Heart left ventricle (tissue), 16 donors: ENCODE measurements at regions not wholly inside any gene's neighbourhood (a gene's known extent, or its start where the extent isn't known, plus 50 kb on each side); places are given as distances from the start of the nearest gene placed in this dataset.

ENCODE experiments used
- ATAC-seq, 4 donors: fragments of 200-7000 bp; cut with Tn5 transposase; one replicate each; pipeline ENCODE4 v1.9.1; 2020 to 2022; ENCODE audit warnings: moderate library complexity in 4 of 4, mild to moderate bottlenecking in 3 of 4, moderate number of reproducible peaks in 1 of 4
- DNase-seq, 5 donors: peaks; one replicate each; pipeline ENCODE4 v3.0.0-alpha.2; 2020
- H3K27ac ChIP-seq, 12 donors: fragments of 200-600 bp; sonication (generic) in 4 of 12; one replicate each; pipeline versions ENCODE4 v1.5.0 to v1.8.0; 2016 to 2022; ENCODE audit warnings: mild to moderate bottlenecking in 2 of 12
- H3K27me3 ChIP-seq, 9 donors: fragments of 200-600 bp; sonication (generic) in 2 of 9; one replicate each; pipeline versions ENCODE4 v1.5.1 to v1.8.0; 2016 to 2022; ENCODE audit warnings: mild to moderate bottlenecking in 3 of 9
- H3K36me3 ChIP-seq, 9 donors: fragments of 200-600 bp; sonication (generic) in 2 of 9; one replicate each; pipeline versions ENCODE4 v1.5.0 to v1.8.0; 2018 to 2022; ENCODE audit warnings: mild to moderate bottlenecking in 2 of 9
- H3K4me1 ChIP-seq, 12 donors: fragments of 200-600 bp; sonication (generic) in 4 of 12; one replicate each; pipeline versions ENCODE4 v1.5.0 to v1.8.0; 2016 to 2022; ENCODE audit warnings: mild to moderate bottlenecking in 3 of 12
- H3K4me3 ChIP-seq, 12 donors: fragments of 200-600 bp; sonication (generic) in 4 of 12; one replicate each; pipeline versions ENCODE4 v1.5.0 to v1.8.0; 2017 to 2022; ENCODE audit warnings: mild to moderate bottlenecking in 9 of 12, moderate library complexity in 4 of 12
- H3K9me3 ChIP-seq, 12 donors: fragments of 200-600 bp; sonication (generic) in 4 of 12; one replicate each; pipeline versions ENCODE4 v1.5.0 to v1.8.0; 2016 to 2022; ENCODE audit warnings: mild to moderate bottlenecking in 1 of 12
- CTCF ChIP-seq, 12 donors: fragments of 200-600 bp; sonication (generic) in 4 of 12; IDR thresholded peaks; one replicate each; pipeline versions ENCODE4 v1.5.0 to v1.8.0; 2018 to 2022; ENCODE audit warnings: antibody characterized with exemption in 12 of 12, mild to moderate bottlenecking in 5 of 12
- POLR2A ChIP-seq, 2 donors: fragments of 450-650 bp; IDR thresholded peaks; one replicate each; pipeline ENCODE4 v1.6.1; 2017; ENCODE audit warnings: antibody characterized with exemption in 2 of 2, mild to moderate bottlenecking in 2 of 2, moderate library complexity in 2 of 2
- WGBS, 4 donors: extraction: QIAGEN DNeasy Blood & Tissue Kit in 2 of 4; methylation state at CpG; one replicate each; pipeline versions ENCODE4 v1.1.5 to v1.1.7; 2013 to 2018; 5-methylcytosine and 5-hydroxymethylcytosine counted together
- intact Hi-C, 10 donors: fragments of 100-400 bp; cut with DNase I; formaldehyde crosslinking; loops; one replicate each; pipeline versions ENCODE4 v1.11.1 to v1.14.2; 2022
- donor health status: ischemic (EF 13 %, LVEDD 7.1; RV severe dilation, severe dysfunction).
- donor health status: healthy with polysubstance abuse.
- donor health status: DM: no; HTN: yes; CAD: no.
- donor health status: DM: no; HTN: no; CAD: no.
- donor health status: ischemic (EF 25% LVEDD 6.9; RV normal size, moderate dysfunction).
- donor health status: ischemic (EF 25% LVEDD 5.7; RV mildly dilated, moderate dysfunction).
- donor health status: healthy.
- donor health status: DM: yes; HTN: yes; CAD: no.
- donor health status: ischemic (EF 35%, LVEDD 5.7; RV mildly dilated, moderate dysfunction).
- donor health status: nonischemic (EF 11% LVEDD 7.7; RV severe dilation, severe dysfunction).
- donor health status: DM: yes; HTN: yes; CAD: no.
- donor health status: PGD.
- donor health status: ischemic (EF 29% LVEDD 5.4; RV normal size, mild dysfunction).
- donor health status: nonischemic (EF 23%, LVEDD 6.1; RV moderate dilation, normal function).

- H3K36me3 ChIP-seq: no peaks in the 10 kb centered on the region
- H3K27ac ChIP-seq: no peak overlapping the region
- intact Hi-C loops: no loop called here
- peaks cover 0 to 9% (median 0%) of the 10 kb centered on the region in 12 donors for H3K9me3 ChIP-seq
- ATAC-seq (no peak), DNase-seq (no peak)
- H3K4me3 ChIP-seq: no peak overlapping the region
- H3K4me1 ChIP-seq: peaks cover 0 to 9% (median 0%) of the 10 kb centered on the region in 12 donors
- no peak for TF ChIP-seq CTCF (IDR thresholded peaks at IDR 0.05)
- TF ChIP-seq POLR2A (IDR thresholded peaks at IDR 0.05): no peak
- H3K27me3 ChIP-seq: no peaks in the 10 kb centered on the region
- WGBS, 4 donors: 79 to 87% (median 86%) methylated on average over 2 of the region's 2 CpGs
Measured at GRCh38 chr3:165645191-165645590, 192.0 kb downstream of the BCHE start.

- 72 to 86% (median 78%) methylated on average over 1 of the region's 1 CpG for WGBS, 4 donors
- Histone ChIP-seq H3K27ac (no peak overlapping the region), H3K4me3 (no peak overlapping the region), H3K4me1 (peaks cover 0 to 9% (median 0%) of the 10 kb centered on the region in 12 donors), H3K9me3 (peaks cover 0 to 9% (median 0%) of the 10 kb centered on the region in 12 donors), H3K27me3 (no peaks in the 10 kb centered on the region), H3K36me3 (no peaks in the 10 kb centered on the region)
- intact Hi-C loops: no loop called here
- no peak for ATAC-seq
- TF ChIP-seq POLR2A (IDR thresholded peaks at IDR 0.05): no peak
- no peak for DNase-seq
Measured at GRCh38 chr3:165644331-165644730, 192.9 kb downstream of the BCHE start.

DNA sequence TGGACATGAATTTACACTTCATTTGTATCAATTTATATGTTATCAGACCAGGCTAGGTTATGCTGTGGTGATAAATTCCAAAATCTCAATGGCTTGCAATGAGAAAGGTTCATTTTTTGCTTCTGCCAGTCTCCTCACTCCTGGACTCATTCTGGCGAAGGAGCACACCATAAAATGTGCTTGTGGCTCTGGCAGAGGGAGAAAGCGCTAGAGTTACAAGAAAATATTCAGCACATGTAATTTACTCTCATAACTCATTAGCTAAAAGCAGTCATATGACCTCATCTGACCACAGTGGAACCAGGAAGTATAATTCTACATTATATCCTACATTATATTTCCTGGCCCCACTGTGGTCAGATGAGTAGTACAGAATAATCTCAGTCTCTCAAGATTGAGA is 193.8 kb downstream of the BCHE start:
- Histone ChIP-seq H3K4me3 (no peak overlapping the region), H3K27ac (peak overlapping the region in 1 of 12 donors; percentile 68), H3K27me3 (no peaks in the 10 kb centered on the region), H3K4me1 (peaks cover 0 to 9% (median 0%) of the 10 kb centered on the region in 12 donors), H3K36me3 (no peaks in the 10 kb centered on the region), H3K9me3 (peaks cover 0 to 9% (median 0%) of the 10 kb centered on the region in 12 donors)
- intact Hi-C loops: no loop called here
- DNase-seq (no peak), ATAC-seq (no peak)
- TF ChIP-seq CTCF (IDR thresholded peaks at IDR 0.05): no peak
- no peak for TF ChIP-seq POLR2A (IDR thresholded peaks at IDR 0.05)
- 73 to 84% (median 78%) methylated on average over 2 of the region's 2 CpGs for WGBS, 4 donors

DNA sequence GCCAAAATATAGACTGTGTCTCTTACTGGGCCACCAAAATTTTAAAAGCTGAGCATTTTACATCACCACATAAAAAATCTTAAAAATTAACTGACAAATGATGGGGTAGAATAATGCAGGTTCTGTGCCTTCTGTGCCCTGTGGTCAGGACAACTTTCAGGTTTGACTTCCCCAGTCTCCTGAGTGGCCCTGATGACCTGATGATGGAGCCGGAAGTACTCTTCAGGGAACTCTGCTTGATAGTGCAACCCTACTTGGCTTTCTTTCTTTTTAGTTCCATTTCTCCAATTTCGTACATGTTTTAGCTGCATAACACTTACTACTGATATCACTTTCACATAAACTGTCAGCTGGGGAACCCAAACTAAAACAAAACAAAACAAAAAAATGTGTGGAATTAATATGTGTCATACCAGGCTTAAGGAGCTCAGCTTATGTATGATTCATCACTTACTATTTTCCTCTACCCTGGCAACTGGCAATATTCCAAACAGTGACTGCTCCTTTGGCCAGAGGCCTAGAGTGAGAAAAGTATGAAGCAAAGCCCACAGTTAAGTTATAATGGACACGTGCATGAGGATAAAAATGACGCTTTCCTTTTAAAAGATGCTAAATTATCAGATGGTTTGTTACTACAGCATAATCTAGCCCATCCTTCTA is 194.3 kb downstream of the BCHE start:
- peaks cover 0 to 9% (median 0%) of the 10 kb centered on the region in 12 donors for H3K4me1 ChIP-seq
- H3K27ac ChIP-seq: peak overlapping the region in 1 of 12 donors; percentile 68
- H3K9me3 ChIP-seq: peaks cover 0 to 9% (median 0%) of the 10 kb centered on the region in 12 donors
- H3K4me3 ChIP-seq: no peak overlapping the region
- DNase-seq: peak in 2 of 5 donors; percentile 22 to 52
- intact Hi-C loops: no loop called here
- H3K27me3 ChIP-seq: no peaks in the 10 kb centered on the region
- TF ChIP-seq POLR2A (IDR thresholded peaks at IDR 0.05) (no peak), CTCF (IDR thresholded peaks at IDR 0.05) (no peak)
- WGBS, 4 donors: 23 to 34% (median 24%) methylated on average over 4 of the region's 4 CpGs
- no peaks in the 10 kb centered on the region for H3K36me3 ChIP-seq
- peak in 2 of 4 donors; percentile 47 to 81 for ATAC-seq
